HG02571 (cell line): ENCODE measurements at regions not wholly inside any gene's neighbourhood (a gene's known extent, or its start where the extent isn't known, plus 50 kb on each side); places are given as distances from the start of the nearest gene placed in this dataset.

Source experiments
- ATAC-seq: cut with Tn5 transposase; IDR thresholded peaks from one replicate; pipeline ENCODE4 v1.9.1; 2021; ENCODE audit warnings: mild to moderate bottlenecking, moderate library complexity; ENCODE audit not compliant: unreplicated experiment

GRCh38 chr6:67292169-67292568, 1342.9 kb upstream of the ADGRB3 start:
- no peak for ATAC-seq

- no peak for ATAC-seq
Measured at GRCh38 chr6:67287566-67287965, 1347.5 kb upstream of the ADGRB3 start.

GRCh38 chr6:67285770-67286495, 1349.1 kb upstream of the ADGRB3 start:
- no peak for ATAC-seq

GRCh38 chr6:67277312-67277711, 1357.8 kb upstream of the ADGRB3 start:
- ATAC-seq: no peak

GRCh38 chr6:67265996-67266921, 1368.8 kb upstream of the ADGRB3 start:
- no peak for ATAC-seq

- ATAC-seq: no peak
Measured at GRCh38 chr6:67252663-67253062, 1382.4 kb upstream of the ADGRB3 start.

- ATAC-seq: no peak
Measured at GRCh38 chr6:67248077-67248476, 1387.0 kb upstream of the ADGRB3 start.

GRCh38 chr6:67244037-67244436, 1391.0 kb upstream of the ADGRB3 start:
- ATAC-seq: no peak

GRCh38 chr6:67237277-67237676, 1397.8 kb upstream of the ADGRB3 start:
- ATAC-seq: no peak

GRCh38 chr6:67231092-67231491, 1404.0 kb upstream of the ADGRB3 start:
- no peak for ATAC-seq

GRCh38 chr6:67224989-67225388, 1410.1 kb upstream of the ADGRB3 start:
- ATAC-seq: no peak

GRCh38 chr6:67221226-67221625, 1413.9 kb upstream of the ADGRB3 start:
- ATAC-seq: no peak

GRCh38 chr6:67219346-67219745, 1415.7 kb upstream of the ADGRB3 start:
- ATAC-seq: no peak

- no peak for ATAC-seq
Measured at GRCh38 chr6:67212584-67212983, 1422.5 kb upstream of the ADGRB3 start.

- no peak for ATAC-seq
Measured at GRCh38 chr6:67210450-67210849, 1424.6 kb upstream of the ADGRB3 start.

- ATAC-seq: no peak
Measured at GRCh38 chr6:67201563-67201962, 1433.5 kb upstream of the ADGRB3 start.

GRCh38 chr6:67200626-67201403, 1434.3 kb upstream of the ADGRB3 start:
- ATAC-seq: no peak

- no peak for ATAC-seq
Measured at GRCh38 chr6:67199425-67199824, 1435.7 kb upstream of the ADGRB3 start.

- no peak for ATAC-seq
Measured at GRCh38 chr6:67190733-67191132, 1444.3 kb upstream of the ADGRB3 start.

- no peak for ATAC-seq
Measured at GRCh38 chr6:67184405-67184804, 1450.7 kb upstream of the ADGRB3 start.

- no peak for ATAC-seq
Measured at GRCh38 chr6:67175101-67175500, 1460.0 kb upstream of the ADGRB3 start.
